NCI-H446 (cell line): ENCODE measurements at regions not wholly inside any gene's neighbourhood (a gene's known extent, or its start where the extent isn't known, plus 50 kb on each side); places are given as distances from the start of the nearest gene placed in this dataset.

ENCODE experiments used
- DNase-seq, 2 experiments: peaks; one replicate each; lab custom pipeline; 2025; lab: John Stamatoyannopoulos, UW

GRCh38 chr13:72341904-72342303 is 385.5 kb downstream of the MZT1 start:
- no peak for DNase-seq

GRCh38 chr13:72317346-72318109 is 409.9 kb downstream of the MZT1 start:
- DNase-seq = no peak

- DNase-seq = no peak
These were observed 410.7 kb downstream of the MZT1 start for GRCh38 chr13:72316716-72317115.

- no peak for DNase-seq
These were observed 412.1 kb downstream of the MZT1 start for GRCh38 chr13:72315312-72315711.

GRCh38 chr13:72314210-72314609 is 413.2 kb downstream of the MZT1 start:
- no peak for DNase-seq

- DNase-seq = no peak
These were observed 413.9 kb downstream of the MZT1 start for GRCh38 chr13:72313546-72313945.

GRCh38 chr13:72303941-72304746 is 423.3 kb downstream of the MZT1 start:
- no peak for DNase-seq

GRCh38 chr13:72296246-72296645 is 429.2 kb upstream of the DACH1 start:
- no peak for DNase-seq

- DNase-seq = no peak
These were observed 428.1 kb upstream of the DACH1 start for GRCh38 chr13:72295153-72295552.

GRCh38 chr13:72293206-72293605 is 426.2 kb upstream of the DACH1 start:
- DNase-seq = no peak

- no peak for DNase-seq
These were observed 424.1 kb upstream of the DACH1 start for GRCh38 chr13:72290962-72291681.

GRCh38 chr13:72286421-72286820 is 419.4 kb upstream of the DACH1 start:
- DNase-seq = no peak

- DNase-seq = no peak
These were observed 417.8 kb upstream of the DACH1 start for GRCh38 chr13:72284791-72285190.

- no peak for DNase-seq
These were observed 394.7 kb upstream of the DACH1 start for GRCh38 chr13:72261732-72262131.

- no peak for DNase-seq
These were observed 392.5 kb upstream of the DACH1 start for GRCh38 chr13:72259528-72259927.

GRCh38 chr13:72258340-72258981 is 391.5 kb upstream of the DACH1 start:
- no peak for DNase-seq

- DNase-seq = peak; percentile 21 to 63
These were observed 388.9 kb upstream of the DACH1 start for GRCh38 chr13:72255908-72256307.

- DNase-seq = no peak
These were observed 386.8 kb upstream of the DACH1 start for GRCh38 chr13:72253754-72254153.

- DNase-seq = no peak
These were observed 379.4 kb upstream of the DACH1 start for GRCh38 chr13:72246396-72246795.

- no peak for DNase-seq
These were observed 377.8 kb upstream of the DACH1 start for GRCh38 chr13:72244788-72245187.

- no peak for DNase-seq
These were observed 363.1 kb upstream of the DACH1 start for GRCh38 chr13:72230131-72230530.

GRCh38 chr13:72229067-72229466 is 362.1 kb upstream of the DACH1 start:
- DNase-seq = no peak
